PC-9 (cell line): ENCODE measurements at regions not wholly inside any gene's neighbourhood (a gene's known extent, or its start where the extent isn't known, plus 50 kb on each side); places are given as distances from the start of the nearest gene placed in this dataset.

Experiments
- BruUV-seq: library from RNA; stranded (reverse); fragments of 400-500 nt; replicated peaks from 2 replicates; lab custom pipeline; 2021; lab: Mats Ljungman, UMichigan
- CTCF ChIA-PET: fragments of 300-600 bp; sonication (Branson Sonifier 250); formaldehyde crosslinking; loops from one replicate; lab custom pipeline; 2022; ENCODE audit warnings: antibody characterized with exemption; lab: Charles Lee
- POLR2A ChIA-PET: fragments of 300-600 bp; sonication (Branson Sonifier 250); formaldehyde crosslinking; loops from one replicate; lab custom pipeline; 2022; ENCODE audit warnings: antibody characterized with exemption; ENCODE audit not compliant: unreplicated experiment; lab: Charles Lee
- DNase-seq, 2 experiments: peaks; one replicate each; pipeline versions ENCODE4 v3.0.0 to v3.0.0-alpha.2; 2015 to 2022; ENCODE audit warnings: mixed read lengths in 1 of 2
- H2AFZ ChIP-seq: fragments of 200-600 bp; sonication (generic); 2 replicates; pipeline ENCODE4 v1.8.1; 2017; ENCODE audit warnings: antibody characterized with exemption
- H3F3A ChIP-seq: fragments of 200-600 bp; sonication (generic); 2 replicates; pipeline ENCODE4 v1.8.1; 2017; ENCODE audit warnings: antibody characterized with exemption, mild to moderate bottlenecking, low read depth; ENCODE audit not compliant: insufficient read depth
- H3K27ac ChIP-seq: fragments of 200-600 bp; sonication (generic); 2 replicates; pipeline ENCODE4 v1.6.1; 2016; ENCODE audit warnings: mixed run types
- H3K27me3 ChIP-seq: fragments of 200-600 bp; sonication (generic); 2 replicates; pipeline ENCODE4 v1.6.1; 2016; ENCODE audit warnings: low read depth, mixed run types; ENCODE audit not compliant: insufficient read depth
- H3K36me3 ChIP-seq: fragments of 200-600 bp; sonication (generic); 2 replicates; pipeline ENCODE4 v1.6.1; 2016; ENCODE audit warnings: low read depth, mixed run types
- H3K4me1 ChIP-seq: fragments of 200-600 bp; sonication (generic); replicated peaks from 2 replicates; pipeline ENCODE4 v1.6.1; 2016; ENCODE audit warnings: mixed run types; ENCODE audit not compliant: insufficient read depth
- H3K4me2 ChIP-seq: fragments of 200-600 bp; sonication (generic); 2 replicates; pipeline ENCODE4 v1.6.1; 2017; ENCODE audit warnings: mixed run types
- H3K4me3 ChIP-seq: fragments of 200-600 bp; sonication (generic); 2 replicates; pipeline ENCODE4 v1.6.1; 2016; ENCODE audit warnings: mixed run types
- H3K79me2 ChIP-seq: fragments of 200-600 bp; sonication (generic); 2 replicates; pipeline ENCODE4 v1.6.1; 2017; ENCODE audit warnings: low read depth, mixed run types
- H3K9me2 ChIP-seq: fragments of 200-600 bp; sonication (generic); 2 replicates; pipeline ENCODE4 v1.8.1; 2017; ENCODE audit warnings: mild to moderate bottlenecking; ENCODE audit not compliant: insufficient read depth
- H3K9me3 ChIP-seq: fragments of 200-600 bp; sonication (generic); 2 replicates; pipeline ENCODE4 v1.8.1; 2016; ENCODE audit warnings: low read depth; ENCODE audit not compliant: insufficient read depth
- H4K20me1 ChIP-seq: fragments of 200-600 bp; sonication (generic); 2 replicates; pipeline ENCODE4 v1.8.1; 2017; ENCODE audit not compliant: insufficient read depth
- EZH2 ChIP-seq: fragments of 200-600 bp; sonication (generic); IDR thresholded peaks from 2 replicates; pipeline ENCODE4 v1.8.0; 2017; ENCODE audit warnings: antibody characterized with exemption, low read depth
- intact Hi-C: fragments of 100-400 bp; cut with micrococcal nuclease; formaldehyde crosslinking; loops from one replicate; pipeline ENCODE4 v1.10.0; 2022; ENCODE audit not compliant: unreplicated experiment
- TF ChIP-seq, protein P1 (sequence below): fragments of 200-600 bp; sonication (generic); conservative IDR thresholded peaks from 2 replicates; pipeline ENCODE4 v1.6.1; 2017; ENCODE audit warnings: mixed run types, antibody characterized with exemption, mild to moderate bottlenecking, moderate library complexity

DNA sequence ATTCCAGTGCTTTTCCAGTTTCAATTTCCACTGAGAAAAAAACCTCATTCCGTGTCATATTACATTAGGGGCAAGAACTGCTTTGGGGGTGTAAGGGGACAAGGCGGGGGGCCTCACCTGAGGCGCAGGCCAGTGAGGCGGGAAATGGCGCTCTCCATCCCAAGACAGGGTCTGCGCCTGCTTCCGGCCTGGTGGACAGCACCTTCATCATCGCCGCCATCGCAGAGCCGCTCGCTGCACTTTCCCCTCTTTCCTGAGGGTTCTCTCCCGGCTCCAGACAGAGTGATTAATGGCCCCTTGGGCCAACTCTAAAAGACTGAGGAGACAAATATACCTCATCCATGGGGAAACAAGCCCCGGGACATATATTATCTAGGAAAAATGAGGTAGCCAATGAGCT, 270.0 kb upstream of the SOX4 start:
- H3K79me2 ChIP-seq, result no peaks in the 10 kb centered on the region
- no peak overlapping the region for H3K4me3 ChIP-seq
- no TSS peak for BruUV-seq
- H3K4me2 ChIP-seq, result no peak overlapping the region
- no peaks in the 10 kb centered on the region for H3K9me3 ChIP-seq
- no peaks in the 10 kb centered on the region for H3K4me1 ChIP-seq
- no peaks in the 10 kb centered on the region for H4K20me1 ChIP-seq
- no peaks in the 10 kb centered on the region for H3K9me2 ChIP-seq
- H3K36me3 ChIP-seq, result no peaks in the 10 kb centered on the region
- CTCF ChIA-PET, result no interaction called here
- no peaks in the 10 kb centered on the region for H3K27me3 ChIP-seq
- no peaks in the 10 kb centered on the region; the same call in 1 of the 2 replicates for H3F3A ChIP-seq
- no peak for DNase-seq
- TF ChIP-seq, protein P1, sequence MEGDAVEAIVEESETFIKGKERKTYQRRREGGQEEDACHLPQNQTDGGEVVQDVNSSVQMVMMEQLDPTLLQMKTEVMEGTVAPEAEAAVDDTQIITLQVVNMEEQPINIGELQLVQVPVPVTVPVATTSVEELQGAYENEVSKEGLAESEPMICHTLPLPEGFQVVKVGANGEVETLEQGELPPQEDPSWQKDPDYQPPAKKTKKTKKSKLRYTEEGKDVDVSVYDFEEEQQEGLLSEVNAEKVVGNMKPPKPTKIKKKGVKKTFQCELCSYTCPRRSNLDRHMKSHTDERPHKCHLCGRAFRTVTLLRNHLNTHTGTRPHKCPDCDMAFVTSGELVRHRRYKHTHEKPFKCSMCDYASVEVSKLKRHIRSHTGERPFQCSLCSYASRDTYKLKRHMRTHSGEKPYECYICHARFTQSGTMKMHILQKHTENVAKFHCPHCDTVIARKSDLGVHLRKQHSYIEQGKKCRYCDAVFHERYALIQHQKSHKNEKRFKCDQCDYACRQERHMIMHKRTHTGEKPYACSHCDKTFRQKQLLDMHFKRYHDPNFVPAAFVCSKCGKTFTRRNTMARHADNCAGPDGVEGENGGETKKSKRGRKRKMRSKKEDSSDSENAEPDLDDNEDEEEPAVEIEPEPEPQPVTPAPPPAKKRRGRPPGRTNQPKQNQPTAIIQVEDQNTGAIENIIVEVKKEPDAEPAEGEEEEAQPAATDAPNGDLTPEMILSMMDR, result no peak
- no peak for TF ChIP-seq EZH2
- intact Hi-C loops, result no loop called here
- H3K27ac ChIP-seq, result no peak overlapping the region
- H2AFZ ChIP-seq, result no peak overlapping the region
- POLR2A ChIA-PET, result no interaction called here

DNA sequence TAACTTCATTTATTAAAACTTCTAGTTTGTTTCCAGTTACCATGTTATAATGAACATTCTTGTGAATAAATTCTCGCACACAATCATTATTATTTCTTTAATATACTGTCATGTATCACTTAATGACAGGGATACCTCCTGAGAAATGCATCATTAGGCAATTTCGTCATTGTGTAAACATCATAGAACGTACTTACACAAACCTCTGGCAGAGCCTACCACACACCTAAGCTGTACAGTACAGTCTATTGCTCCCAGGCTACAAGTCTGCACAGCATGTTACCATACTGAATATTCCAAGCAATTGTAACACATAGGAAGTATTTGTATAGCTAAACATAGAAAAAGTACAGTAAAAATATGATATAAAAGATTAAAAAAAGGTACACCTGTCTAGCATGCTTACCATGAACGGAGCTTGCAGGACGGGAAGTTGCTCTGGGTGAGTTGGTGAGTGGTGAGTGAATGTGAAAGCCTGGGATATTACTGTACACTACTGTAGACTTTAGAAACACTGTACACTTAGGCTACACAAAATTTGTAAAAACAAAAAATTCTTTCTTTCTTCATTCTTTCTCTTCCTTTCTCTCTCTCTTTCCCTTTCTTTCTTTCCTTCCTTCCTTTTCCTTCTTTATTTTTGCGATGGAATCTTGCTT, 268.2 kb upstream of the SOX4 start:
- no peak overlapping the region for H3K27ac ChIP-seq
- H3K36me3 ChIP-seq, result no peaks in the 10 kb centered on the region
- TF ChIP-seq, protein P1, result no peak
- TF ChIP-seq EZH2, result no peak
- CTCF ChIA-PET, result no interaction called here
- H3F3A ChIP-seq, result no peaks in the 10 kb centered on the region; the same call in 1 of the 2 replicates
- intact Hi-C loops, result no loop called here
- H3K4me2 ChIP-seq, result no peak overlapping the region
- no peak overlapping the region for H2AFZ ChIP-seq
- no TSS peak for BruUV-seq
- POLR2A ChIA-PET, result interaction anchor here (0.7 kb wide), 1 partner anchor 79 kb away, joined by 8 read pairs; no protein-coding TSS in a partner anchor
- H3K79me2 ChIP-seq, result no peaks in the 10 kb centered on the region
- H3K4me3 ChIP-seq, result no peak overlapping the region
- no peaks in the 10 kb centered on the region for H3K9me2 ChIP-seq
- H3K9me3 ChIP-seq, result no peaks in the 10 kb centered on the region
- no peaks in the 10 kb centered on the region for H4K20me1 ChIP-seq
- peak in 1 of 2 experiments; percentile 50 for DNase-seq
- no peaks in the 10 kb centered on the region for H3K27me3 ChIP-seq
- 0 out of 2 replicates have a peak, but pooled peaks cover 4% of the 10 kb centered on the region for H3K4me1 ChIP-seq

GRCh38 chr6:21327326-21328112, 266.0 kb upstream of the SOX4 start:
- POLR2A ChIA-PET, result no interaction called here

More at GRCh38 chr6:21327326-21328112, 266.0 kb upstream of the SOX4 start:
- CTCF ChIA-PET, result no interaction called here
- TF ChIP-seq EZH2, result no peak
- TF ChIP-seq, protein P1, result no peak
- no peaks in the 10 kb centered on the region for H3K79me2 ChIP-seq
- H3K9me3 ChIP-seq, result no peaks in the 10 kb centered on the region
- no peaks in the 10 kb centered on the region for H3K27me3 ChIP-seq
- H4K20me1 ChIP-seq, result no peaks in the 10 kb centered on the region
- no peaks in the 10 kb centered on the region; the same call in 1 of the 2 replicates for H3F3A ChIP-seq
- H3K27ac ChIP-seq, result no peak overlapping the region
- intact Hi-C loops, result no loop called here
- H3K4me2 ChIP-seq, result no peak overlapping the region
- H3K36me3 ChIP-seq, result no peaks in the 10 kb centered on the region
- no peak overlapping the region for H2AFZ ChIP-seq
- DNase-seq, result no peak
- BruUV-seq, result no TSS peak
- 0 out of 2 replicates have a peak, but pooled peaks cover 4% of the 10 kb centered on the region for H3K4me1 ChIP-seq
- H3K9me2 ChIP-seq, result no peaks in the 10 kb centered on the region
- no peak overlapping the region for H3K4me3 ChIP-seq
